ENCODE measurements at regions not wholly inside any gene's neighbourhood (a gene's known extent, or its start where the extent isn't known, plus 50 kb on each side); places are given as distances from the start of the nearest gene placed in this dataset.

DNA sequence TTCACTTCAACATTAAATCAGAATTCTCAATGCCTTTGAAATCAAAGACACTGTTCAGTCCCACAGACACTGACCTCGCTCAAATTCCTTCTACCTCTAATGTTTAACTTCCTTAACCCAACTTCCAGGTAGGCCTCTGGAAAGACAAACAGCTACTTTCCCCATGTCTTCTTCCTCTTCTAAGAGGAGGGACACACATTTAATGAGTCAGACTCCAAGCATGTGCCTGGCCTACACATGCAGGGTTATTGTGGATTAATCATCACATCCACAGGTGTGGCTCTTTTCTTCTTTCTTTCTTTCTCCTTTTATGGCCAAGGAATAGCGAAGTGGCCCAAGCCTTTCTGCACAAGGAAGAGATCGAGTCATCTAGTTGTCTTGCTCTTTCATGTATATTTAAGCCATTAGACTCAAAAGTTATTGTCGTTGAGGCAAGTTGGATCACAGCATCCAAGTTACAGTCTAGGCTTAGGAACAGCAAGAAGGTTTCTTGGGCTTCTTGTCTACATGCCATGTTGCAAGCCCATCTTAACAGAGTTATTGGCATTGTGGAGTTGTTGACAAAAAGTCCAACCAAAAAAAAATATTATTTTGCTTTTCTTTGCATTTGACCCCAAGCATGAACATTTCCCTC, 387.8 kb downstream of the IRS1 start (continued):
- TF ChIP-seq, protein P1, sequence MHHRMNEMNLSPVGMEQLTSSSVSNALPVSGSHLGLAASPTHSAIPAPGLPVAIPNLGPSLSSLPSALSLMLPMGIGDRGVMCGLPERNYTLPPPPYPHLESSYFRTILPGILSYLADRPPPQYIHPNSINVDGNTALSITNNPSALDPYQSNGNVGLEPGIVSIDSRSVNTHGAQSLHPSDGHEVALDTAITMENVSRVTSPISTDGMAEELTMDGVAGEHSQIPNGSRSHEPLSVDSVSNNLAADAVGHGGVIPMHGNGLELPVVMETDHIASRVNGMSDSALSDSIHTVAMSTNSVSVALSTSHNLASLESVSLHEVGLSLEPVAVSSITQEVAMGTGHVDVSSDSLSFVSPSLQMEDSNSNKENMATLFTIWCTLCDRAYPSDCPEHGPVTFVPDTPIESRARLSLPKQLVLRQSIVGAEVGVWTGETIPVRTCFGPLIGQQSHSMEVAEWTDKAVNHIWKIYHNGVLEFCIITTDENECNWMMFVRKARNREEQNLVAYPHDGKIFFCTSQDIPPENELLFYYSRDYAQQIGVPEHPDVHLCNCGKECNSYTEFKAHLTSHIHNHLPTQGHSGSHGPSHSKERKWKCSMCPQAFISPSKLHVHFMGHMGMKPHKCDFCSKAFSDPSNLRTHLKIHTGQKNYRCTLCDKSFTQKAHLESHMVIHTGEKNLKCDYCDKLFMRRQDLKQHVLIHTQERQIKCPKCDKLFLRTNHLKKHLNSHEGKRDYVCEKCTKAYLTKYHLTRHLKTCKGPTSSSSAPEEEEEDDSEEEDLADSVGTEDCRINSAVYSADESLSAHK (CRISPR knock-in tag; IDR thresholded peaks at IDR 0.05; ENCODE audit: borderline replicate concordance): no peak
- TF ChIP-seq, protein P2, sequence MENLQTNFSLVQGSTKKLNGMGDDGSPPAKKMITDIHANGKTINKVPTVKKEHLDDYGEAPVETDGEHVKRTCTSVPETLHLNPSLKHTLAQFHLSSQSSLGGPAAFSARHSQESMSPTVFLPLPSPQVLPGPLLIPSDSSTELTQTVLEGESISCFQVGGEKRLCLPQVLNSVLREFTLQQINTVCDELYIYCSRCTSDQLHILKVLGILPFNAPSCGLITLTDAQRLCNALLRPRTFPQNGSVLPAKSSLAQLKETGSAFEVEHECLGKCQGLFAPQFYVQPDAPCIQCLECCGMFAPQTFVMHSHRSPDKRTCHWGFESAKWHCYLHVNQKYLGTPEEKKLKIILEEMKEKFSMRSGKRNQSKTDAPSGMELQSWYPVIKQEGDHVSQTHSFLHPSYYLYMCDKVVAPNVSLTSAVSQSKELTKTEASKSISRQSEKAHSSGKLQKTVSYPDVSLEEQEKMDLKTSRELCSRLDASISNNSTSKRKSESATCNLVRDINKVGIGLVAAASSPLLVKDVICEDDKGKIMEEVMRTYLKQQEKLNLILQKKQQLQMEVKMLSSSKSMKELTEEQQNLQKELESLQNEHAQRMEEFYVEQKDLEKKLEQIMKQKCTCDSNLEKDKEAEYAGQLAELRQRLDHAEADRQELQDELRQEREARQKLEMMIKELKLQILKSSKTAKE (CRISPR knock-in tag; IDR thresholded peaks at IDR 0.05; ENCODE audit: borderline replicate concordance): peak; percentile 48; the same call in 1 of the 2 replicates
- TF ChIP-seq HNRNPL (IDR thresholded peaks at IDR 0.05; ENCODE audit: low read depth, low read length) (no peak), PHB2 (IDR thresholded peaks at IDR 0.05; ENCODE audit: partially characterized antibody) (no peak), RBM39 (IDR thresholded peaks at IDR 0.05; ENCODE audit: low read depth, low read length, poor library complexity, severe bottlenecking) (no peak), NCOR1 (IDR thresholded peaks at IDR 0.05; ENCODE audit: borderline replicate concordance, low read length) (no peak), ZNF746 (CRISPR knock-in tag; IDR thresholded peaks at IDR 0.05) (no peak), ZNF781 (CRISPR knock-in tag; IDR thresholded peaks at IDR 0.05; ENCODE audit: borderline replicate concordance, not compliant biosample characterization) (no peak), TSC22D2 (CRISPR knock-in tag; IDR thresholded peaks at IDR 0.05; ENCODE audit: borderline replicate concordance) (no peak), ZNF839 (CRISPR knock-in tag; IDR thresholded peaks at IDR 0.05; ENCODE audit: borderline replicate concordance) (no peak), ZMYM4 (CRISPR knock-in tag; IDR thresholded peaks at IDR 0.05) (peak; percentile 90), NR2C2 (CRISPR knock-in tag; IDR thresholded peaks at IDR 0.05; ENCODE audit: borderline replicate concordance) (no peak; the same call in 1 of the 2 replicates)
- TF ChIP-seq, protein P3, sequence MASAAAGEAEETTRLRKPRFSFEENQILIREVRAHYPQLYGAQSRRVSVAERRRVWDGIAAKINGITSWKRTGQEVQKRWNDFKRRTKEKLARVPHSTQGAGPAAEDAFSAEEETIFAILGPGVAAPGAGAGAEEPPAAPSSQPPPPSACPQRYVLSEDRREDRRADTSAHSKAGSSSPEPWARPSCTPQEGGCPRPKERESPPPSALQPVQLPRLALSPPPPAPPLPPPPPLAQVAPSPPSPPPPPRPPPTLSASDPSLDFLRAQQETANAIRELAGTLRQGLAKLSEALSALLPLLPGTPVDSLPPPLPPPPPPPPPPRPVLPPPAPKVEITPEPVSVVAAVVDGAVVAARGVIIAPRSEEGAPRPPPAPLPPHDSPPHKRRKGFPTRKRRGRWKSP (CRISPR knock-in tag; IDR thresholded peaks at IDR 0.05): no peak
- TF ChIP-seq, protein P4, sequence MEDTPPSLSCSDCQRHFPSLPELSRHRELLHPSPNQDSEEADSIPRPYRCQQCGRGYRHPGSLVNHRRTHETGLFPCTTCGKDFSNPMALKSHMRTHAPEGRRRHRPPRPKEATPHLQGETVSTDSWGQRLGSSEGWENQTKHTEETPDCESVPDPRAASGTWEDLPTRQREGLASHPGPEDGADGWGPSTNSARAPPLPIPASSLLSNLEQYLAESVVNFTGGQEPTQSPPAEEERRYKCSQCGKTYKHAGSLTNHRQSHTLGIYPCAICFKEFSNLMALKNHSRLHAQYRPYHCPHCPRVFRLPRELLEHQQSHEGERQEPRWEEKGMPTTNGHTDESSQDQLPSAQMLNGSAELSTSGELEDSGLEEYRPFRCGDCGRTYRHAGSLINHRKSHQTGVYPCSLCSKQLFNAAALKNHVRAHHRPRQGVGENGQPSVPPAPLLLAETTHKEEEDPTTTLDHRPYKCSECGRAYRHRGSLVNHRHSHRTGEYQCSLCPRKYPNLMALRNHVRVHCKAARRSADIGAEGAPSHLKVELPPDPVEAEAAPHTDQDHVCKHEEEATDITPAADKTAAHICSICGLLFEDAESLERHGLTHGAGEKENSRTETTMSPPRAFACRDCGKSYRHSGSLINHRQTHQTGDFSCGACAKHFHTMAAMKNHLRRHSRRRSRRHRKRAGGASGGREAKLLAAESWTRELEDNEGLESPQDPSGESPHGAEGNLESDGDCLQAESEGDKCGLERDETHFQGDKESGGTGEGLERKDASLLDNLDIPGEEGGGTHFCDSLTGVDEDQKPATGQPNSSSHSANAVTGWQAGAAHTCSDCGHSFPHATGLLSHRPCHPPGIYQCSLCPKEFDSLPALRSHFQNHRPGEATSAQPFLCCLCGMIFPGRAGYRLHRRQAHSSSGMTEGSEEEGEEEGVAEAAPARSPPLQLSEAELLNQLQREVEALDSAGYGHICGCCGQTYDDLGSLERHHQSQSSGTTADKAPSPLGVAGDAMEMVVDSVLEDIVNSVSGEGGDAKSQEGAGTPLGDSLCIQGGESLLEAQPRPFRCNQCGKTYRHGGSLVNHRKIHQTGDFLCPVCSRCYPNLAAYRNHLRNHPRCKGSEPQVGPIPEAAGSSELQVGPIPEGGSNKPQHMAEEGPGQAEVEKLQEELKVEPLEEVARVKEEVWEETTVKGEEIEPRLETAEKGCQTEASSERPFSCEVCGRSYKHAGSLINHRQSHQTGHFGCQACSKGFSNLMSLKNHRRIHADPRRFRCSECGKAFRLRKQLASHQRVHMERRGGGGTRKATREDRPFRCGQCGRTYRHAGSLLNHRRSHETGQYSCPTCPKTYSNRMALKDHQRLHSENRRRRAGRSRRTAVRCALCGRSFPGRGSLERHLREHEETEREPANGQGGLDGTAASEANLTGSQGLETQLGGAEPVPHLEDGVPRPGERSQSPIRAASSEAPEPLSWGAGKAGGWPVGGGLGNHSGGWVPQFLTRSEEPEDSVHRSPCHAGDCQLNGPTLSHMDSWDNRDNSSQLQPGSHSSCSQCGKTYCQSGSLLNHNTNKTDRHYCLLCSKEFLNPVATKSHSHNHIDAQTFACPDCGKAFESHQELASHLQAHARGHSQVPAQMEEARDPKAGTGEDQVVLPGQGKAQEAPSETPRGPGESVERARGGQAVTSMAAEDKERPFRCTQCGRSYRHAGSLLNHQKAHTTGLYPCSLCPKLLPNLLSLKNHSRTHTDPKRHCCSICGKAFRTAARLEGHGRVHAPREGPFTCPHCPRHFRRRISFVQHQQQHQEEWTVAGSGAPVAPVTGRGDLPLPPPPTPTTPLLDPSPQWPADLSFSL (CRISPR knock-in tag; IDR thresholded peaks at IDR 0.05): no peak
